Thyroid gland (tissue), 4 donors: ENCODE measurements at regions not wholly inside any gene's neighbourhood (a gene's known extent, or its start where the extent isn't known, plus 50 kb on each side); places are given as distances from the start of the nearest gene placed in this dataset.
"Not testable (repeated sequence)": the region's sequence is repeated elsewhere in the genome, so short reads cannot be mapped to it uniquely, and the experiment has no call there.

ENCODE experiments used
- DNase-seq, 2 donors: peaks; one replicate each; pipeline ENCODE4 v3.0.0-alpha.2; 2019
- H3K27ac ChIP-seq, 3 donors: fragments of 200-600 bp; sonication (generic); 1 replicate in 2 of 3; 2 replicates in 1 of 3; pipeline ENCODE4 v1.5.1; 2016 to 2019; ENCODE audit warnings: mild to moderate bottlenecking in 1 of 3, moderate library complexity in 1 of 3
- H3K27me3 ChIP-seq: fragments of 200-600 bp; sonication (generic); one replicate; pipeline ENCODE4 v1.5.1; 2019
- H3K36me3 ChIP-seq, 2 donors: fragments of 200-600 bp; sonication (generic); one replicate each; pipeline ENCODE4 v1.5.1; 2016 to 2019
- H3K4me1 ChIP-seq, 2 donors: fragments of 200-600 bp; sonication (generic); one replicate each; pipeline ENCODE4 v1.5.1; 2017 to 2019
- H3K4me3 ChIP-seq, 3 donors: fragments of 200-600 bp; sonication (generic); replicated peaks in 1 of 3; 1 replicate in 2 of 3; 2 replicates in 1 of 3; pipeline ENCODE4 v1.5.1; 2016; ENCODE audit warnings: mild to moderate bottlenecking in 1 of 3
- H3K9me3 ChIP-seq: fragments of 200-600 bp; sonication (generic); one replicate; pipeline ENCODE4 v1.5.1; 2017
- CTCF ChIP-seq, 6 experiments: fragments of 200-600 bp in 3 of 6; fragments of 450-650 bp in 3 of 6; sonication (generic) in 3 of 6; IDR thresholded peaks; one replicate each; pipeline ENCODE4 v1.5.1; 2016 to 2019; ENCODE audit warnings: antibody characterized with exemption in 6 of 6, mild to moderate bottlenecking in 2 of 6, inconsistent platforms in 1 of 6, moderate library complexity in 1 of 6
- POLR2A ChIP-seq, 2 donors: fragments of 450-650 bp; IDR thresholded peaks; one replicate each; pipeline ENCODE4 v1.6.1; 2017; ENCODE audit warnings: antibody characterized with exemption in 2 of 2, mild to moderate bottlenecking in 2 of 2, moderate library complexity in 1 of 2
- whole genome bisulfite sequencing, 2 donors: methylation state at CpG; one replicate each; pipeline ENCODE4 v1.1.5; 2017; 5-methylcytosine and 5-hydroxymethylcytosine counted together
- intact Hi-C: fragments of 100-400 bp; cut with DNase I; formaldehyde crosslinking; loops from one replicate; pipeline ENCODE4 v1.15.1; 2023

GRCh38 chr13:70995338-70995737 is 871.7 kb downstream of the DACH1 start:
- TF ChIP-seq POLR2A (IDR thresholded peaks at IDR 0.05) (no peak), CTCF (IDR thresholded peaks at IDR 0.05) (no peak)
- Histone ChIP-seq H3K9me3 (no peaks in the 10 kb centered on the region), H3K4me3 (no peak overlapping the region), H3K27me3 (no peaks in the 10 kb centered on the region), H3K27ac (no peak overlapping the region), H3K36me3 (no peaks in the 10 kb centered on the region), H3K4me1 (no peaks in the 10 kb centered on the region)
- intact Hi-C loops, result no loop called here
- DNase-seq, result no peak
- WGBS, 2 donors, result 90 to 97% methylated on average over 1 of the region's 1 CpG

GRCh38 chr13:70994191-70994590 is 872.8 kb downstream of the DACH1 start:
- 46 to 94% methylated on average over 1 of the region's 1 CpG for WGBS, 2 donors
- H3K27me3 ChIP-seq, result no peaks in the 10 kb centered on the region
- no peaks in the 10 kb centered on the region for H3K36me3 ChIP-seq
- no peak for TF ChIP-seq CTCF (IDR thresholded peaks at IDR 0.05)
- no peak for TF ChIP-seq POLR2A (IDR thresholded peaks at IDR 0.05)
- H3K4me1 ChIP-seq, result no peaks in the 10 kb centered on the region
- DNase-seq, result no peak
- H3K27ac ChIP-seq, result no peak overlapping the region
- H3K9me3 ChIP-seq, result no peaks in the 10 kb centered on the region
- intact Hi-C loops, result no loop called here
- H3K4me3 ChIP-seq, result no peak overlapping the region

GRCh38 chr13:70987043-70987442 is 878.8 kb upstream of the KLHL1 start:
- Histone ChIP-seq H3K9me3 (no peaks in the 10 kb centered on the region), H3K4me1 (no peaks in the 10 kb centered on the region), H3K4me3 (no peak overlapping the region), H3K27ac (no peak overlapping the region), H3K36me3 (no peaks in the 10 kb centered on the region), H3K27me3 (no peaks in the 10 kb centered on the region)
- intact Hi-C loops, result no loop called here
- no peak for TF ChIP-seq CTCF (IDR thresholded peaks at IDR 0.05)
- TF ChIP-seq POLR2A (IDR thresholded peaks at IDR 0.05), result no peak
- WGBS, 2 donors, result 91 to 93% methylated on average over 6 of the region's 6 CpGs
- no peak for DNase-seq

GRCh38 chr13:70985371-70985770 is 877.1 kb upstream of the KLHL1 start:
- H3K9me3 ChIP-seq, result no peaks in the 10 kb centered on the region
- H3K4me3 ChIP-seq, result no peak overlapping the region
- H3K27ac ChIP-seq, result no peak overlapping the region
- no peaks in the 10 kb centered on the region for H3K36me3 ChIP-seq
- intact Hi-C loops, result no loop called here
- no peak for TF ChIP-seq POLR2A (IDR thresholded peaks at IDR 0.05)
- TF ChIP-seq CTCF (IDR thresholded peaks at IDR 0.05), result no peak
- no peaks in the 10 kb centered on the region for H3K27me3 ChIP-seq
- DNase-seq, result no peak
- 78 to 100% methylated on average over 2 of the region's 2 CpGs for WGBS, 2 donors
- H3K4me1 ChIP-seq, result no peaks in the 10 kb centered on the region

GRCh38 chr13:70981219-70981618 is 873.0 kb upstream of the KLHL1 start:
- H3K4me3 ChIP-seq, H3K9me3 ChIP-seq, DNase-seq, H3K27ac ChIP-seq, intact Hi-C loops, H3K36me3 ChIP-seq, H3K4me1 ChIP-seq, H3K27me3 ChIP-seq: not testable (repeated sequence)

- DNase-seq, result no peak
- no peak for TF ChIP-seq POLR2A (IDR thresholded peaks at IDR 0.05)
- TF ChIP-seq CTCF (IDR thresholded peaks at IDR 0.05), result no peak
- intact Hi-C loops, result no loop called here
- Histone ChIP-seq H3K36me3 (no peaks in the 10 kb centered on the region), H3K4me1 (no peaks in the 10 kb centered on the region), H3K4me3 (no peak overlapping the region), H3K27ac (no peak overlapping the region), H3K9me3 (no peaks in the 10 kb centered on the region), H3K27me3 (no peaks in the 10 kb centered on the region)
- 66 to 67% methylated on average over 5 of the region's 5 CpGs for WGBS, 2 donors
Observed at GRCh38 chr13:70969321-70969720, 861.1 kb upstream of the KLHL1 start.
